Kidney (tissue), 13 donors: ENCODE measurements at regions not wholly inside any gene's neighbourhood (a gene's known extent, or its start where the extent isn't known, plus 50 kb on each side); places are given as distances from the start of the nearest gene placed in this dataset.

Source experiments
- DNase-seq, 5 donors: peaks; one replicate each; pipeline ENCODE4 v3.0.0-alpha.2; 2013 to 2020
- FAIRE-seq: peaks from 2 replicates; lab custom pipeline; 2012; peaks lifted over from hg19 to GRCh38; lab: Jason Lieb, UNC
- H3K27ac ChIP-seq, 2 donors: one replicate each; pipeline ENCODE4 v1.7.0; 2013; ENCODE audit warnings: low read depth in 2 of 2, low read length in 2 of 2, inconsistent platforms in 1 of 2
- H3K27me3 ChIP-seq: one replicate; pipeline ENCODE4 v1.7.1; 2013; ENCODE audit warnings: low read length, inconsistent platforms; ENCODE audit not compliant: control insufficient read depth, insufficient read depth
- H3K36me3 ChIP-seq, 3 donors: one replicate each; pipeline versions ENCODE4 v1.7.0 to v1.7.1; 2013; ENCODE audit warnings: low read length in 3 of 3, control low read depth in 1 of 3, inconsistent platforms in 1 of 3; ENCODE audit not compliant: insufficient read depth in 3 of 3, control insufficient read depth in 2 of 3
- H3K4me1 ChIP-seq, 3 donors: one replicate each; pipeline versions ENCODE4 v1.7.0 to v1.7.1; 2013; ENCODE audit warnings: low read length in 3 of 3, inconsistent platforms in 1 of 3, low read depth in 1 of 3; ENCODE audit not compliant: control insufficient read depth in 2 of 3, insufficient read depth in 2 of 3
- H3K4me3 ChIP-seq, 3 donors: one replicate each; pipeline versions ENCODE4 v1.7.0 to v1.8.1; 2013; ENCODE audit warnings: low read length in 3 of 3, control low read depth in 1 of 3, inconsistent platforms in 1 of 3
- H3K9ac ChIP-seq, 3 donors: one replicate each; pipeline versions ENCODE4 v1.7.0 to v1.7.1; 2013; ENCODE audit warnings: low read length in 3 of 3, control low read depth in 1 of 3, inconsistent platforms in 1 of 3
- H3K9me3 ChIP-seq, 3 donors: one replicate each; pipeline versions ENCODE4 v1.7.0 to v1.7.1; 2013; ENCODE audit warnings: low read length in 3 of 3, control low read depth in 1 of 3, inconsistent platforms in 1 of 3; ENCODE audit not compliant: control insufficient read depth in 2 of 3, insufficient read depth in 1 of 3
- intact Hi-C: fragments of 100-400 bp; cut with DNase I; formaldehyde crosslinking; loops from one replicate; pipeline ENCODE4 v1.11.1; 2022
- TF ChIP-seq, protein P1 (sequence below): IDR thresholded peaks from 3 replicates; pipeline ENCODE4 v1.5.1; 2012; ENCODE audit warnings: mild to moderate bottlenecking, moderate library complexity, borderline replicate concordance; ENCODE audit not compliant: insufficient read depth; ENCODE audit errors: extremely low read depth
- donor health status: control.
- donor health status: control.
- donor health status: control.
- donor health status: control.
- donor health status: control.
- donor health status: DM: yes; HTN: yes; CAD: no.
- donor health status: Normal renal cell carcinoma (clear cell type).

GRCh38 chr10:63915240-63915639 is 394.0 kb downstream of the REEP3 start:
- Histone ChIP-seq H3K27me3 (no peaks in the 10 kb centered on the region), H3K36me3 (no peaks in the 10 kb centered on the region), H3K27ac (no peak overlapping the region), H3K9ac (no peak overlapping the region), H3K4me1 (no peaks in the 10 kb centered on the region), H3K4me3 (no peak overlapping the region), H3K9me3 (no peaks in the 10 kb centered on the region)
- DNase-seq (no peak), FAIRE-seq (no peak)
- TF ChIP-seq, protein P1, sequence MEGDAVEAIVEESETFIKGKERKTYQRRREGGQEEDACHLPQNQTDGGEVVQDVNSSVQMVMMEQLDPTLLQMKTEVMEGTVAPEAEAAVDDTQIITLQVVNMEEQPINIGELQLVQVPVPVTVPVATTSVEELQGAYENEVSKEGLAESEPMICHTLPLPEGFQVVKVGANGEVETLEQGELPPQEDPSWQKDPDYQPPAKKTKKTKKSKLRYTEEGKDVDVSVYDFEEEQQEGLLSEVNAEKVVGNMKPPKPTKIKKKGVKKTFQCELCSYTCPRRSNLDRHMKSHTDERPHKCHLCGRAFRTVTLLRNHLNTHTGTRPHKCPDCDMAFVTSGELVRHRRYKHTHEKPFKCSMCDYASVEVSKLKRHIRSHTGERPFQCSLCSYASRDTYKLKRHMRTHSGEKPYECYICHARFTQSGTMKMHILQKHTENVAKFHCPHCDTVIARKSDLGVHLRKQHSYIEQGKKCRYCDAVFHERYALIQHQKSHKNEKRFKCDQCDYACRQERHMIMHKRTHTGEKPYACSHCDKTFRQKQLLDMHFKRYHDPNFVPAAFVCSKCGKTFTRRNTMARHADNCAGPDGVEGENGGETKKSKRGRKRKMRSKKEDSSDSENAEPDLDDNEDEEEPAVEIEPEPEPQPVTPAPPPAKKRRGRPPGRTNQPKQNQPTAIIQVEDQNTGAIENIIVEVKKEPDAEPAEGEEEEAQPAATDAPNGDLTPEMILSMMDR: no peak
- intact Hi-C loops: no loop called here

DNA sequence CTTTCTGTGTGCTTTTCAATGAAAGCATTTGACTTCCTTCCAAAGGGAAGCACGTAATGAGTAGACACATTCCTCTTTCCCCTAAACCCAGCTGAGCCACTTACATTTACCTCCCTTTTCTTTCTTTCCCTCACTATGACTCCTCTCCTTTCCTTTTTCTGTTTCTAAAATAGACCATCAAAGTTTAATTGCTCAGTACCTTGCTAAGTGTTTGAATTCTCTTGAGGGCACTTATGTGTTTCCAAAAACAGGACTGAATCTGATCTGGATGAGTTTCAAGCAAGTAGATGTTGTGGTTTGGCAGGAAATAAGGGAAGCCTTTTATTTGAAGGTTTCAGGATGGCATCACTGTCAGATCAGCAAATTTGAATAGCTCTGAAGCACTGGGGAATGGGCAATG is 396.2 kb downstream of the REEP3 start:
- H3K27me3 ChIP-seq: no peaks in the 10 kb centered on the region
- H3K27ac ChIP-seq: no peak overlapping the region
- intact Hi-C loops: no loop called here
- no peak overlapping the region for H3K4me3 ChIP-seq
- TF ChIP-seq, protein P1: no peak
- H3K9me3 ChIP-seq: no peaks in the 10 kb centered on the region
- no peaks in the 10 kb centered on the region for H3K4me1 ChIP-seq
- H3K9ac ChIP-seq: no peak overlapping the region
- DNase-seq: no peak
- FAIRE-seq: no peak
- H3K36me3 ChIP-seq: no peaks in the 10 kb centered on the region

- intact Hi-C loops: no loop called here
- no peak overlapping the region for H3K27ac ChIP-seq
- no peak overlapping the region for H3K4me3 ChIP-seq
- H3K27me3 ChIP-seq: no peaks in the 10 kb centered on the region
- FAIRE-seq (no peak), DNase-seq (no peak)
- no peaks in the 10 kb centered on the region for H3K9me3 ChIP-seq
- TF ChIP-seq, protein P1: no peak
- no peaks in the 10 kb centered on the region for H3K4me1 ChIP-seq
- H3K36me3 ChIP-seq: no peaks in the 10 kb centered on the region
- H3K9ac ChIP-seq: no peak overlapping the region
These were observed 398.5 kb downstream of the REEP3 start for GRCh38 chr10:63919575-63920279.

DNA sequence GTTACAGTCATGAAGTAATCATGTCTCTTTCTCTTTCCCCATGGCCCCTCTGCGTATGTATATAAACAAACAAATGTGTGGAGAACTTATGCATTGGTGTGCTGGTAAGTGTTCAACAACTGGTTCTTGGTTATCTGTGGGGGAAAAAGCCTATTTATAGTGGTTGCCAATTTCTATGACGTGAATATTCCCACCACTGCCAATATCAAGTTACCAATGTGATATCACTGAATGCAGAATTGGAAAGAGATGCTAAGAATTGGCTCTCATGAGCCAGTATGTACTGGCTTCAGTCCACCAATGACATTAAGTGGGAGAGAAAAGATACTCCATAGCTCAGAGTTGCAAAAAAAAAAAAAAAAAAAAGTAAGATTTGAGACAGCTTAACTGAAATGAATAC is 399.7 kb downstream of the REEP3 start:
- H3K36me3 ChIP-seq: no peaks in the 10 kb centered on the region
- no peak for FAIRE-seq
- H3K27me3 ChIP-seq: no peaks in the 10 kb centered on the region
- no peak overlapping the region for H3K27ac ChIP-seq
- no peaks in the 10 kb centered on the region for H3K4me1 ChIP-seq
- no peak for DNase-seq
- intact Hi-C loops: no loop called here
- H3K9me3 ChIP-seq: no peaks in the 10 kb centered on the region
- TF ChIP-seq, protein P1: no peak
- H3K9ac ChIP-seq: no peak overlapping the region
- H3K4me3 ChIP-seq: no peak overlapping the region
